SU-DHL-6 (cell line): ENCODE measurements at regions not wholly inside any gene's neighbourhood (a gene's known extent, or its start where the extent isn't known, plus 50 kb on each side); places are given as distances from the start of the nearest gene placed in this dataset.

ENCODE experiments used
- H2AFZ ChIP-seq: fragments of 200-600 bp; sonication (generic); 2 replicates; pipeline ENCODE4 v1.6.1; 2014; ENCODE audit warnings: low read depth, mild to moderate bottlenecking, moderate library complexity, mixed read lengths, antibody characterized with exemption, low read length; ENCODE audit not compliant: severe bottlenecking
- H3F3A ChIP-seq: fragments of 200-600 bp; shearing (Covaris generic); 2 replicates; pipeline ENCODE4 v1.6.0; 2016; ENCODE audit warnings: antibody characterized with exemption, mild to moderate bottlenecking; ENCODE audit not compliant: insufficient read depth
- H3K27ac ChIP-seq: fragments of 200-600 bp; sonication (generic); 2 replicates; pipeline ENCODE4 v1.5.1; 2016; ENCODE audit warnings: low read depth, mild to moderate bottlenecking, low read length, moderate library complexity, mixed read lengths
- H3K27me3 ChIP-seq: fragments of 200-600 bp; sonication (generic), shearing (Covaris generic); 2 replicates; pipeline ENCODE4 v1.6.0; 2014; ENCODE audit warnings: mild to moderate bottlenecking, low read length
- H3K36me3 ChIP-seq: fragments of 200-600 bp; sonication (generic); 2 replicates; pipeline ENCODE4 v1.6.1; 2014; ENCODE audit warnings: mild to moderate bottlenecking, low read length, mixed read lengths
- H3K4me2 ChIP-seq: fragments of 300-600, 200-600 bp; shearing (Covaris generic), sonication (generic); 2 replicates; pipeline ENCODE4 v1.6.0; 2014; ENCODE audit warnings: low read length, low read depth, mild to moderate bottlenecking; ENCODE audit not compliant: poor library complexity, severe bottlenecking
- H3K4me3 ChIP-seq: fragments of 200-600 bp; sonication (generic); 2 replicates; pipeline ENCODE4 v1.5.1; 2014; ENCODE audit warnings: antibody characterized with exemption, low read length, mild to moderate bottlenecking, mixed read lengths; ENCODE audit not compliant: insufficient read depth, poor library complexity, severe bottlenecking
- H3K79me2 ChIP-seq: fragments of 200-600 bp; sonication (generic); 2 replicates; pipeline ENCODE4 v1.6.1; 2014; ENCODE audit warnings: mild to moderate bottlenecking, low read length, moderate library complexity; ENCODE audit not compliant: insufficient read depth
- H3K9ac ChIP-seq: fragments of 200-600 bp; sonication (generic); 2 replicates; pipeline ENCODE4 v1.7.0; 2014; ENCODE audit warnings: mild to moderate bottlenecking, low read length
- H3K9me2 ChIP-seq: fragments of 200-600 bp; sonication (generic); replicated peaks from 2 replicates; pipeline ENCODE4 v1.6.1; 2014; ENCODE audit warnings: low read length; ENCODE audit not compliant: insufficient read depth
- H3K9me3 ChIP-seq: fragments of 200-600 bp; sonication (generic); 2 replicates; pipeline ENCODE4 v1.6.1; 2014; ENCODE audit warnings: low read length, mixed read lengths; ENCODE audit not compliant: insufficient read depth
- H4K20me1 ChIP-seq: fragments of 200-600 bp; sonication (generic); 2 replicates; pipeline ENCODE4 v1.6.1; 2014; ENCODE audit warnings: low read depth, mild to moderate bottlenecking, antibody characterized with exemption, low read length, moderate library complexity, mixed read lengths
- CTCF ChIP-seq: fragments of 200-600 bp; sonication (generic); IDR thresholded peaks from one replicate; pipeline ENCODE4 v1.5.1; 2017; ENCODE audit warnings: antibody characterized with exemption, mild to moderate bottlenecking, low read length, moderate library complexity; ENCODE audit not compliant: insufficient read depth, poor library complexity, severe bottlenecking
- EZH2phosphoT487 ChIP-seq: fragments of 200-600 bp; sonication (generic), shearing (Covaris generic); conservative IDR thresholded peaks from 2 replicates; pipeline ENCODE4 v1.6.1; 2018; ENCODE audit warnings: mild to moderate bottlenecking, antibody characterized with exemption, low read length, moderate library complexity, mixed read lengths

- Histone ChIP-seq H3K79me2 (no peaks in the 10 kb centered on the region), H3K4me3 (no peak overlapping the region), H3K4me2 (no peak overlapping the region), H4K20me1 (no peaks in the 10 kb centered on the region), H3K9me3 (no peaks in the 10 kb centered on the region), H3K27me3 (no peaks in the 10 kb centered on the region), H3K36me3 (no peaks in the 10 kb centered on the region), H3F3A (no peaks in the 10 kb centered on the region), H3K9me2 (no peaks in the 10 kb centered on the region), H3K27ac (no peak overlapping the region), H2AFZ (no peak overlapping the region), H3K9ac (no peak overlapping the region)
- TF ChIP-seq CTCF (no peak), EZH2phosphoT487 (no peak)
These were observed 132.9 kb downstream of the MBL2 start for GRCh38 chr10:52639652-52640051.

GRCh38 chr10:52642208-52642607 lies 130.4 kb downstream of the MBL2 start:
- Histone ChIP-seq H3K27me3 (no peaks in the 10 kb centered on the region), H3K9me2 (no peaks in the 10 kb centered on the region), H3K27ac (no peak overlapping the region), H4K20me1 (no peaks in the 10 kb centered on the region), H3K36me3 (no peaks in the 10 kb centered on the region), H2AFZ (no peak overlapping the region), H3K4me2 (no peak overlapping the region), H3K9ac (no peak overlapping the region), H3K79me2 (no peaks in the 10 kb centered on the region), H3K9me3 (no peaks in the 10 kb centered on the region), H3K4me3 (no peak overlapping the region), H3F3A (no peaks in the 10 kb centered on the region)
- TF ChIP-seq EZH2phosphoT487 (no peak), CTCF (no peak)

- Histone ChIP-seq H3K27me3 (no peaks in the 10 kb centered on the region), H3F3A (no peaks in the 10 kb centered on the region), H3K9ac (no peak overlapping the region), H3K4me3 (no peak overlapping the region), H3K27ac (no peak overlapping the region), H3K36me3 (no peaks in the 10 kb centered on the region), H4K20me1 (no peaks in the 10 kb centered on the region), H3K79me2 (no peaks in the 10 kb centered on the region), H3K9me2 (no peaks in the 10 kb centered on the region), H2AFZ (no peak overlapping the region), H3K4me2 (no peak overlapping the region), H3K9me3 (no peaks in the 10 kb centered on the region)
- TF ChIP-seq CTCF (peak; percentile 58), EZH2phosphoT487 (no peak)
These were observed 128.0 kb downstream of the MBL2 start for GRCh38 chr10:52644373-52645186.
